ENCODE measurements at regions not wholly inside any gene's neighbourhood (a gene's known extent, or its start where the extent isn't known, plus 50 kb on each side); places are given as distances from the start of the nearest gene placed in this dataset.

- TF ChIP-seq EZH2 (IDR thresholded peaks at IDR 0.05; ENCODE audit: low read depth, unreplicated experiment): no peak
- TF ChIP-seq CTCF (conservative IDR thresholded peaks at IDR 0.05; ENCODE audit: low read depth in 2 of 2): no peak
- TF ChIP-seq EZH2phosphoT487 (IDR thresholded peaks at IDR 0.05; ENCODE audit: unreplicated experiment): no peak
- no peak for TF ChIP-seq STAT1 (IDR thresholded peaks at IDR 0.05; ENCODE audit: unreplicated experiment)
These were observed 581.8 kb downstream of the ACTL7B start for GRCh38 chr9:108273988-108274387.

All from GM23338 (cell line).